Heart left ventricle (tissue), 16 donors: ENCODE measurements at regions not wholly inside any gene's neighbourhood (a gene's known extent, or its start where the extent isn't known, plus 50 kb on each side); places are given as distances from the start of the nearest gene placed in this dataset.

ENCODE experiments used
- ATAC-seq, 4 donors: fragments of 200-7000 bp; cut with Tn5 transposase; one replicate each; pipeline ENCODE4 v1.9.1; 2020 to 2022; ENCODE audit warnings: moderate library complexity in 4 of 4, mild to moderate bottlenecking in 3 of 4, moderate number of reproducible peaks in 1 of 4
- DNase-seq, 5 donors: peaks; one replicate each; pipeline ENCODE4 v3.0.0-alpha.2; 2020
- H3K27ac ChIP-seq, 12 donors: fragments of 200-600 bp; sonication (generic) in 4 of 12; one replicate each; pipeline versions ENCODE4 v1.5.0 to v1.8.0; 2016 to 2022; ENCODE audit warnings: mild to moderate bottlenecking in 2 of 12
- H3K27me3 ChIP-seq, 9 donors: fragments of 200-600 bp; sonication (generic) in 2 of 9; one replicate each; pipeline versions ENCODE4 v1.5.1 to v1.8.0; 2016 to 2022; ENCODE audit warnings: mild to moderate bottlenecking in 3 of 9
- H3K36me3 ChIP-seq, 9 donors: fragments of 200-600 bp; sonication (generic) in 2 of 9; one replicate each; pipeline versions ENCODE4 v1.5.0 to v1.8.0; 2018 to 2022; ENCODE audit warnings: mild to moderate bottlenecking in 2 of 9
- H3K4me1 ChIP-seq, 12 donors: fragments of 200-600 bp; sonication (generic) in 4 of 12; one replicate each; pipeline versions ENCODE4 v1.5.0 to v1.8.0; 2016 to 2022; ENCODE audit warnings: mild to moderate bottlenecking in 3 of 12
- H3K4me3 ChIP-seq, 12 donors: fragments of 200-600 bp; sonication (generic) in 4 of 12; one replicate each; pipeline versions ENCODE4 v1.5.0 to v1.8.0; 2017 to 2022; ENCODE audit warnings: mild to moderate bottlenecking in 9 of 12, moderate library complexity in 4 of 12
- H3K9me3 ChIP-seq, 12 donors: fragments of 200-600 bp; sonication (generic) in 4 of 12; one replicate each; pipeline versions ENCODE4 v1.5.0 to v1.8.0; 2016 to 2022; ENCODE audit warnings: mild to moderate bottlenecking in 1 of 12
- CTCF ChIP-seq, 12 donors: fragments of 200-600 bp; sonication (generic) in 4 of 12; IDR thresholded peaks; one replicate each; pipeline versions ENCODE4 v1.5.0 to v1.8.0; 2018 to 2022; ENCODE audit warnings: antibody characterized with exemption in 12 of 12, mild to moderate bottlenecking in 5 of 12
- POLR2A ChIP-seq, 2 donors: fragments of 450-650 bp; IDR thresholded peaks; one replicate each; pipeline ENCODE4 v1.6.1; 2017; ENCODE audit warnings: antibody characterized with exemption in 2 of 2, mild to moderate bottlenecking in 2 of 2, moderate library complexity in 2 of 2
- WGBS, 4 donors: extraction: QIAGEN DNeasy Blood & Tissue Kit in 2 of 4; methylation state at CpG; one replicate each; pipeline versions ENCODE4 v1.1.5 to v1.1.7; 2013 to 2018; 5-methylcytosine and 5-hydroxymethylcytosine counted together
- intact Hi-C, 10 donors: fragments of 100-400 bp; cut with DNase I; formaldehyde crosslinking; loops; one replicate each; pipeline versions ENCODE4 v1.11.1 to v1.14.2; 2022
- donor health status: ischemic (EF 13 %, LVEDD 7.1; RV severe dilation, severe dysfunction).
- donor health status: healthy with polysubstance abuse.
- donor health status: DM: no; HTN: yes; CAD: no.
- donor health status: DM: no; HTN: no; CAD: no.
- donor health status: ischemic (EF 25% LVEDD 6.9; RV normal size, moderate dysfunction).
- donor health status: ischemic (EF 25% LVEDD 5.7; RV mildly dilated, moderate dysfunction).
- donor health status: healthy.
- donor health status: DM: yes; HTN: yes; CAD: no.
- donor health status: ischemic (EF 35%, LVEDD 5.7; RV mildly dilated, moderate dysfunction).
- donor health status: nonischemic (EF 11% LVEDD 7.7; RV severe dilation, severe dysfunction).
- donor health status: DM: yes; HTN: yes; CAD: no.
- donor health status: PGD.
- donor health status: ischemic (EF 29% LVEDD 5.4; RV normal size, mild dysfunction).
- donor health status: nonischemic (EF 23%, LVEDD 6.1; RV moderate dilation, normal function).

DNA sequence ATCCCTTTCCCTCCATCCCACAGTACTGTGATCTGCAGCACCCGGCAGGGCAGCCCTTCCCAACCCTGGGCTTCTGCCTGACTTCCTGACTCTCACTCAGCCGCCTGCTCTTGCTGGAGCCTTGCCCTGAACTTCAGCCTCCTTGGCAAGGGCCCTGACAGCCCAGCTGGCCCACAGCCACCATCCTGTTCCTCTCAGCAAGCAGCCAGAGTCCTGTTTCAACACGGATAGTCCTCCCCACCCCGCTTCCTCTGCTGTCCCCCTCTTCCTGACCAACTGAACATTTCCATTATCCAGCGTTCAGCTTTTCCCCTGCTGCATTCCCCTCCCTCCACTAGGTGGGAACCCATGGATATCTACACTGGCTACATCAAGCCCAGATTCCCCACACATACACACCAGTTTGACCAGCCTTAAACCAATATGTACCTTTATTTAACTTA, 74.0 kb upstream of the MDM1 start:
- H3K4me1 ChIP-seq: peaks cover 5 to 32% (median 24%) of the 10 kb centered on the region in 12 donors
- no peaks in the 10 kb centered on the region for H3K36me3 ChIP-seq
- peak overlapping the region in 1 of 12 donors; percentile 26 for H3K4me3 ChIP-seq
- peak; percentile 93 to 96 (median 95) for DNase-seq
- H3K9me3 ChIP-seq: no peaks in the 10 kb centered on the region
- ATAC-seq: peak; percentile 94 to 99 (median 99)
- WGBS, 4 donors: 0 to 6% (median 1%) methylated on average over 5 of the region's 5 CpGs
- H3K27ac ChIP-seq: peak overlapping the region; percentile 45 to 87 (median 74)
- no peaks in the 10 kb centered on the region for H3K27me3 ChIP-seq
- TF ChIP-seq CTCF (IDR thresholded peaks at IDR 0.05) (peak in 10 of 12 donors; percentile 27 to 65 (median 46)), POLR2A (IDR thresholded peaks at IDR 0.05) (peak in 1 of 2 donors; percentile 0)
- intact Hi-C loops: loop anchor here (1.0 to 10.0 kb wide), 10 partner anchors 39 to 280 kb away; partner anchors contain the start of genes RAP1B (in 6 of the 10) and NUP107 (in 1 of the 10)

DNA sequence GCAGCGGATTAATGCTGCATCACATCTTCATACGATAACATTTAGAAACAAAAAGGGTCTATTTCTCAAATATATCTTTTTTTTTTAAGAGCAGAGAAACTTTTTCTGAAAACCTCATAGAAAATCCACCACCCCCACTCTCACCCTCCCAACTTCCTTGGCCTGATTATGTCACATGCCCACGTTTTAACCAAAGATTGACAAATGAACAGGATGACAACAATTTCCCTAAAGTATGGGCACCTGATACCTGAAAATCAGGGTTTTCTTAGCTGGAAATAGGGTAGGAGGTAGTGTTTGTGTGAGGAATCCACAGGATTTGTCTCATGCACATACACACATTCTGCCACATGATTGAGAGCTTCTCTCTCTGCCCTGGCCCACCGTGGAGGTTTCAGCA, 74.7 kb upstream of the MDM1 start:
- Histone ChIP-seq H3K9me3 (no peaks in the 10 kb centered on the region), H3K27me3 (no peaks in the 10 kb centered on the region), H3K4me3 (no peak overlapping the region), H3K36me3 (no peaks in the 10 kb centered on the region), H3K4me1 (peaks cover 5 to 32% (median 24%) of the 10 kb centered on the region in 12 donors), H3K27ac (peak overlapping the region in 8 of 12 donors; percentile 59 to 87 (median 76))
- intact Hi-C loops: loop anchor here (1.0 to 10.0 kb wide), 10 partner anchors 40 to 279 kb away; partner anchors contain the start of genes RAP1B (in 6 of the 10) and NUP107 (in 1 of the 10)
- no peak for TF ChIP-seq CTCF (IDR thresholded peaks at IDR 0.05)
- no peak for TF ChIP-seq POLR2A (IDR thresholded peaks at IDR 0.05)
- no peak for DNase-seq
- 80 to 88% (median 81%) methylated on average over 4 of the region's 4 CpGs for WGBS, 4 donors
- ATAC-seq: no peak

GRCh38 chr12:68410018-68410660, 78.0 kb upstream of the MDM1 start:
- no peak for DNase-seq
- WGBS, 4 donors: 87 to 91% (median 90%) methylated on average over 11 of the region's 11 CpGs

More at GRCh38 chr12:68410018-68410660, 78.0 kb upstream of the MDM1 start:
- H3K9me3 ChIP-seq: no peaks in the 10 kb centered on the region
- no peak overlapping the region for H3K4me3 ChIP-seq
- TF ChIP-seq POLR2A (IDR thresholded peaks at IDR 0.05): no peak
- TF ChIP-seq CTCF (IDR thresholded peaks at IDR 0.05): no peak
- no peaks in the 10 kb centered on the region for H3K27me3 ChIP-seq
- no peak for ATAC-seq
- no peak overlapping the region for H3K27ac ChIP-seq
- no peaks in the 10 kb centered on the region for H3K36me3 ChIP-seq
- peaks cover 5 to 21% (median 18%) of the 10 kb centered on the region in 12 donors for H3K4me1 ChIP-seq
- intact Hi-C loops: no loop called here
